HepG2 (cell line): ENCODE measurements at regions not wholly inside any gene's neighbourhood (a gene's known extent, or its start where the extent isn't known, plus 50 kb on each side); places are given as distances from the start of the nearest gene placed in this dataset.

ENCODE experiments used
- EHMT2 ChIP-seq: fragments of 200-600 bp; sonication (generic); IDR thresholded peaks from 2 replicates; pipeline ENCODE4 v1.7.0; 2017; ENCODE audit warnings: antibody characterized with exemption, low read depth, low read length, borderline replicate concordance
- GTF2F1 ChIP-seq: fragments of 150-350 bp; IDR thresholded peaks from 2 replicates; pipeline ENCODE4 v1.6.1; 2014; ENCODE audit warnings: low read length
- HDAC2 ChIP-seq: sonication (generic); formaldehyde crosslinking; IDR thresholded peaks from 2 replicates; pipeline ENCODE4 v1.4.0; 2020; ENCODE audit warnings: missing genetic modification reagents
- IRF1 ChIP-seq: sonication (generic); formaldehyde crosslinking; IDR thresholded peaks from 2 replicates; pipeline ENCODE4 v1.4.0; 2020; ENCODE audit warnings: low read depth, mild to moderate bottlenecking, missing genetic modification reagents
- KDM1A ChIP-seq: IDR thresholded peaks from 2 replicates; pipeline ENCODE4 v1.6.1; 2016; ENCODE audit warnings: missing compliant biosample characterization
- KLF6 ChIP-seq: IDR thresholded peaks from 2 replicates; pipeline ENCODE4 v1.8.0; 2016; ENCODE audit warnings: missing biosample characterization, missing genetic modification reagents
- PHF20 ChIP-seq: sonication (generic); formaldehyde crosslinking; IDR thresholded peaks from 2 replicates; pipeline ENCODE4 v1.5.0; 2020; ENCODE audit warnings: mild to moderate bottlenecking, missing genetic modification reagents
- POLR2A ChIP-seq, 2 experiments: IDR thresholded peaks; 2 replicates each; pipeline ENCODE4 v1.6.1; 2011; ENCODE audit warnings: low read depth in 2 of 2, low read length in 2 of 2, mild to moderate bottlenecking in 1 of 2, moderate library complexity in 1 of 2; ENCODE audit not compliant: insufficient read depth in 1 of 2
- SSRP1 ChIP-seq: IDR thresholded peaks from 2 replicates; pipeline ENCODE4 v1.6.1; 2016; ENCODE audit warnings: control low read depth
- TF ChIP-seq, protein P1 (sequence below): sonication (generic); formaldehyde crosslinking; IDR thresholded peaks from 2 replicates; pipeline ENCODE4 v1.5.0; 2020; ENCODE audit warnings: mild to moderate bottlenecking, missing genetic modification reagents, moderate library complexity
- TF ChIP-seq, protein P2 (sequence below): sonication (generic); formaldehyde crosslinking; IDR thresholded peaks from 2 replicates; pipeline ENCODE4 v1.8.0; 2022; ENCODE audit warnings: missing genetic modification reagents, mild to moderate bottlenecking, borderline replicate concordance

DNA sequence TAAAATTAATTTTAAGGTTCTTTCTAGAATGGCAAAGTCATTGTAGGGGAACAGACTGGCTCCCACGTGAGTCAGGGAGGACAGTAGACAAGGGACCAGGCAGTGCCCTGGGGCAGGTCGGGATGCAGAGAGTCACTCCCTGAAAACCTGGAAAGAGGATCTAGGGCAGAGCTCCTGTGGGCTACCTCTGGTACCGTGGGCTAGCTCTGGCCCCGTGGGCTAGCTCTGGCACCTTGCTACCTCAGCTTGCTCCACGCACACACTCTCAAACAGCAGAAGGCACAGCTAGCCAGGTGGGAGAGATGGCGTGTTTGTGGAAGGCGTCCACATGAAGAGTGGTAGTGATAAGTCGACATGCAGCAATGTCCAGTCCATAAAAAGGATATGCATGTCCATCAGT, 66.7 kb upstream of the ARHGEF7 start:
- TF ChIP-seq KDM1A (CRISPR knock-in tag): no peak
- no peak for TF ChIP-seq KLF6
- no peak for TF ChIP-seq SSRP1
- no peak for TF ChIP-seq EHMT2
- TF ChIP-seq IRF1: no peak
- TF ChIP-seq, protein P1, sequence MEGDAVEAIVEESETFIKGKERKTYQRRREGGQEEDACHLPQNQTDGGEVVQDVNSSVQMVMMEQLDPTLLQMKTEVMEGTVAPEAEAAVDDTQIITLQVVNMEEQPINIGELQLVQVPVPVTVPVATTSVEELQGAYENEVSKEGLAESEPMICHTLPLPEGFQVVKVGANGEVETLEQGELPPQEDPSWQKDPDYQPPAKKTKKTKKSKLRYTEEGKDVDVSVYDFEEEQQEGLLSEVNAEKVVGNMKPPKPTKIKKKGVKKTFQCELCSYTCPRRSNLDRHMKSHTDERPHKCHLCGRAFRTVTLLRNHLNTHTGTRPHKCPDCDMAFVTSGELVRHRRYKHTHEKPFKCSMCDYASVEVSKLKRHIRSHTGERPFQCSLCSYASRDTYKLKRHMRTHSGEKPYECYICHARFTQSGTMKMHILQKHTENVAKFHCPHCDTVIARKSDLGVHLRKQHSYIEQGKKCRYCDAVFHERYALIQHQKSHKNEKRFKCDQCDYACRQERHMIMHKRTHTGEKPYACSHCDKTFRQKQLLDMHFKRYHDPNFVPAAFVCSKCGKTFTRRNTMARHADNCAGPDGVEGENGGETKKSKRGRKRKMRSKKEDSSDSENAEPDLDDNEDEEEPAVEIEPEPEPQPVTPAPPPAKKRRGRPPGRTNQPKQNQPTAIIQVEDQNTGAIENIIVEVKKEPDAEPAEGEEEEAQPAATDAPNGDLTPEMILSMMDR (CRISPR knock-in tag): no peak
- no peak for TF ChIP-seq POLR2A (IDR thresholded peaks at IDR 0.05; ENCODE audit: insufficient read depth in 1 of 2, low read depth in 2 of 2, low read length in 2 of 2)
- TF ChIP-seq, protein P2, sequence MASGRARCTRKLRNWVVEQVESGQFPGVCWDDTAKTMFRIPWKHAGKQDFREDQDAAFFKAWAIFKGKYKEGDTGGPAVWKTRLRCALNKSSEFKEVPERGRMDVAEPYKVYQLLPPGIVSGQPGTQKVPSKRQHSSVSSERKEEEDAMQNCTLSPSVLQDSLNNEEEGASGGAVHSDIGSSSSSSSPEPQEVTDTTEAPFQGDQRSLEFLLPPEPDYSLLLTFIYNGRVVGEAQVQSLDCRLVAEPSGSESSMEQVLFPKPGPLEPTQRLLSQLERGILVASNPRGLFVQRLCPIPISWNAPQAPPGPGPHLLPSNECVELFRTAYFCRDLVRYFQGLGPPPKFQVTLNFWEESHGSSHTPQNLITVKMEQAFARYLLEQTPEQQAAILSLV (CRISPR knock-in tag): no peak
- no peak for TF ChIP-seq GTF2F1
- no peak for TF ChIP-seq HDAC2
- TF ChIP-seq PHF20: no peak
